ENCODE measurements at regions not wholly inside any gene's neighbourhood (a gene's known extent, or its start where the extent isn't known, plus 50 kb on each side); places are given as distances from the start of the nearest gene placed in this dataset.
"Not testable (repeated sequence)": the region's sequence is repeated elsewhere in the genome, so short reads cannot be mapped to it uniquely, and the experiment has no call there.

- Histone ChIP-seq H3K27ac (ENCODE audit: low read depth in 2 of 2, low read length in 2 of 2) (no peak overlapping the region), H3K27me3 (ENCODE audit: control insufficient read depth in 2 of 2, insufficient read depth in 2 of 2, low read length in 2 of 2) (peaks cover 0 to 3% of the 10 kb centered on the region in 2 donors), H3K4me3 (ENCODE audit: low read length in 2 of 2) (no peak overlapping the region), H3K4me1 (ENCODE audit: control insufficient read depth in 2 of 2, insufficient read depth in 2 of 2, low read length in 2 of 2) (no peaks in the 10 kb centered on the region), H3K9ac (ENCODE audit: low read depth in 1 of 2, low read length in 2 of 2) (no peak overlapping the region), H3K36me3 (ENCODE audit: control insufficient read depth in 2 of 2, insufficient read depth in 2 of 2, low read length in 2 of 2) (no peaks in the 10 kb centered on the region), H3K9me3 (ENCODE audit: control insufficient read depth in 2 of 2, low read length in 2 of 2) (no peaks in the 10 kb centered on the region)
These were observed 851.0 kb downstream of the TMEM121 start for GRCh38 chr14:106377432-106377831.

DNA sequence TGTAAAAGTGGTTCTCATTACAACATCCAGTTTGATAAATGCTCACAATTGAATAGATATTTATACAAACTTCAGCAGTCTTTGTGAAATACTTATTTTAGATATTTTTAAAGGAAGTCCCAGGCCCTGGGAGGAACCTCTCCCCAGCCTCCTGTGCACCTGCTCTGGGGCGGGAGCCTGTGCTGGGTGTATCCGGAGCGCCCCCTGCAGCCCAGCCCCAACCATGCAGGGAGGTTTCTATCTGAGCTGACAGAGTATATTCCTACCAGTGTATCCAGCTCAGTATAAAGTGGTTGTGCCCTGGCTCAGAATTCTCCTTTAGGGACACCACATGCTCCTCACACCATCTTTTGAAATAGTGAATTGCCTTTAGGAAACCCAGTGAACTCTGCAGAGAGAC is 851.8 kb downstream of the TMEM121 start:
- peaks cover 0 to 3% of the 10 kb centered on the region in 2 donors for H3K27me3 ChIP-seq (ENCODE audit: control insufficient read depth in 2 of 2, insufficient read depth in 2 of 2, low read length in 2 of 2)
- H3K36me3 ChIP-seq (ENCODE audit: control insufficient read depth in 2 of 2, insufficient read depth in 2 of 2, low read length in 2 of 2): no peaks in the 10 kb centered on the region
- no peaks in the 10 kb centered on the region for H3K4me1 ChIP-seq (ENCODE audit: control insufficient read depth in 2 of 2, insufficient read depth in 2 of 2, low read length in 2 of 2)
- H3K9me3 ChIP-seq (ENCODE audit: control insufficient read depth in 2 of 2, low read length in 2 of 2): no peaks in the 10 kb centered on the region
- H3K9ac ChIP-seq (ENCODE audit: low read depth in 1 of 2, low read length in 2 of 2): no peak overlapping the region
- no peak overlapping the region for H3K4me3 ChIP-seq (ENCODE audit: low read length in 2 of 2)
- H3K27ac ChIP-seq (ENCODE audit: low read depth in 2 of 2, low read length in 2 of 2): no peak overlapping the region

GRCh38 chr14:106380740-106381139 is 854.4 kb downstream of the TMEM121 start:
- H3K36me3 ChIP-seq (ENCODE audit: control insufficient read depth in 2 of 2, insufficient read depth in 2 of 2, low read length in 2 of 2): no peaks in the 10 kb centered on the region
- no peaks in the 10 kb centered on the region for H3K9me3 ChIP-seq (ENCODE audit: control insufficient read depth in 2 of 2, low read length in 2 of 2)
- no peak overlapping the region for H3K27ac ChIP-seq (ENCODE audit: low read depth in 2 of 2, low read length in 2 of 2)
- no peak overlapping the region for H3K9ac ChIP-seq (ENCODE audit: low read depth in 1 of 2, low read length in 2 of 2)
- H3K4me3 ChIP-seq (ENCODE audit: low read length in 2 of 2): no peak overlapping the region
- H3K4me1 ChIP-seq (ENCODE audit: control insufficient read depth in 2 of 2, insufficient read depth in 2 of 2, low read length in 2 of 2): no peaks in the 10 kb centered on the region
- peaks cover 0 to 3% of the 10 kb centered on the region in 2 donors for H3K27me3 ChIP-seq (ENCODE audit: control insufficient read depth in 2 of 2, insufficient read depth in 2 of 2, low read length in 2 of 2)

- not testable (repeated sequence) for H3K9me3 ChIP-seq (ENCODE audit: control insufficient read depth in 2 of 2, low read length in 2 of 2); H3K27ac ChIP-seq (ENCODE audit: low read depth in 2 of 2, low read length in 2 of 2); H3K9ac ChIP-seq (ENCODE audit: low read depth in 1 of 2, low read length in 2 of 2); H3K4me1 ChIP-seq (ENCODE audit: control insufficient read depth in 2 of 2, insufficient read depth in 2 of 2, low read length in 2 of 2); H3K27me3 ChIP-seq (ENCODE audit: control insufficient read depth in 2 of 2, insufficient read depth in 2 of 2, low read length in 2 of 2); H3K36me3 ChIP-seq (ENCODE audit: control insufficient read depth in 2 of 2, insufficient read depth in 2 of 2, low read length in 2 of 2); H3K4me3 ChIP-seq (ENCODE audit: low read length in 2 of 2)
These were observed 862.8 kb downstream of the TMEM121 start for GRCh38 chr14:106389186-106389585.

- Histone ChIP-seq H3K9me3 (ENCODE audit: control insufficient read depth in 2 of 2, low read length in 2 of 2) (no peaks in the 10 kb centered on the region), H3K27me3 (ENCODE audit: control insufficient read depth in 2 of 2, insufficient read depth in 2 of 2, low read length in 2 of 2) (peaks cover 0 to 4% of the 10 kb centered on the region in 2 donors), H3K9ac (ENCODE audit: low read depth in 1 of 2, low read length in 2 of 2) (no peak overlapping the region), H3K4me1 (ENCODE audit: control insufficient read depth in 2 of 2, insufficient read depth in 2 of 2, low read length in 2 of 2) (no peaks in the 10 kb centered on the region), H3K4me3 (ENCODE audit: low read length in 2 of 2) (no peak overlapping the region), H3K27ac (ENCODE audit: low read depth in 2 of 2, low read length in 2 of 2) (no peak overlapping the region), H3K36me3 (ENCODE audit: control insufficient read depth in 2 of 2, insufficient read depth in 2 of 2, low read length in 2 of 2) (no peaks in the 10 kb centered on the region)
These were observed 864.0 kb downstream of the TMEM121 start for GRCh38 chr14:106390401-106390800.

- Histone ChIP-seq H3K27ac (ENCODE audit: low read depth in 2 of 2, low read length in 2 of 2) (no peak overlapping the region), H3K4me1 (ENCODE audit: control insufficient read depth in 2 of 2, insufficient read depth in 2 of 2, low read length in 2 of 2) (no peaks in the 10 kb centered on the region), H3K36me3 (ENCODE audit: control insufficient read depth in 2 of 2, insufficient read depth in 2 of 2, low read length in 2 of 2) (no peaks in the 10 kb centered on the region), H3K9me3 (ENCODE audit: control insufficient read depth in 2 of 2, low read length in 2 of 2) (no peaks in the 10 kb centered on the region), H3K27me3 (ENCODE audit: control insufficient read depth in 2 of 2, insufficient read depth in 2 of 2, low read length in 2 of 2) (peaks cover 0 to 4% of the 10 kb centered on the region in 2 donors), H3K4me3 (ENCODE audit: low read length in 2 of 2) (no peak overlapping the region), H3K9ac (ENCODE audit: low read depth in 1 of 2, low read length in 2 of 2) (no peak overlapping the region)
These were observed 864.6 kb downstream of the TMEM121 start for GRCh38 chr14:106390947-106391346.

GRCh38 chr14:106393742-106394141 is 867.4 kb downstream of the TMEM121 start:
- Histone ChIP-seq H3K27me3 (ENCODE audit: control insufficient read depth in 2 of 2, insufficient read depth in 2 of 2, low read length in 2 of 2) (peaks cover 0 to 4% of the 10 kb centered on the region in 2 donors), H3K9ac (ENCODE audit: low read depth in 1 of 2, low read length in 2 of 2) (no peak overlapping the region), H3K27ac (ENCODE audit: low read depth in 2 of 2, low read length in 2 of 2) (no peak overlapping the region), H3K36me3 (ENCODE audit: control insufficient read depth in 2 of 2, insufficient read depth in 2 of 2, low read length in 2 of 2) (no peaks in the 10 kb centered on the region), H3K9me3 (ENCODE audit: control insufficient read depth in 2 of 2, low read length in 2 of 2) (no peaks in the 10 kb centered on the region), H3K4me3 (ENCODE audit: low read length in 2 of 2) (no peak overlapping the region), H3K4me1 (ENCODE audit: control insufficient read depth in 2 of 2, insufficient read depth in 2 of 2, low read length in 2 of 2) (no peaks in the 10 kb centered on the region)

DNA sequence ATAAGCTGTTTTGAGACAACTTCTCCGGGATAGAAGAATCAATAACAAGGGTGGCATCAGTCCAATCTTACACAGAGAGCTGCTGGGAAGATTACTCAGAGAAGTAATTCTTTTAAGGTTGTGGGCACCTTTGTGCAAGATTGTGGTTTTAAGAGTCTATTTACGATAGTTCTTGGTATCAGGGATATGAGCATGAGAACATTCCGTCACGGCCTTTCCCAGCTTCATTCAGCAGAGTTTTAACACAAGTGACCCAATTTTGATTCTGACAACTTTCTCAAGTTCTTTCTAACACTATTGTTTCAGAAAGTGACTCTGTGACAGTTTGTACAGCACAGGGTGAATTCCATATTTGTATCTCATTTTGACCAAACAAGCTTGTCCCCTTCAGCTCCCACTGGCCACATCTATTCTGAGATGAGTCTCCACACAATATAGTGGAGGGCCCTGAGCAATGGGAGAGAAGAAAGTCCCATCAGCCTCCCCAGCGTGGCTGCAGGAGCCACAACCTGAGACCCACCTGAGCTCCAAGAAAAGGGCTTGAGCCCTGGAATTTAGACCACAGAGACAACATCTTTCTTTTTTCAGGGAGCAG is 869.2 kb downstream of the TMEM121 start:
- Histone ChIP-seq H3K27ac (ENCODE audit: low read depth in 2 of 2, low read length in 2 of 2) (no peak overlapping the region), H3K9ac (ENCODE audit: low read depth in 1 of 2, low read length in 2 of 2) (no peak overlapping the region), H3K4me1 (ENCODE audit: control insufficient read depth in 2 of 2, insufficient read depth in 2 of 2, low read length in 2 of 2) (no peaks in the 10 kb centered on the region), H3K27me3 (ENCODE audit: control insufficient read depth in 2 of 2, insufficient read depth in 2 of 2, low read length in 2 of 2) (peaks cover 0 to 4% of the 10 kb centered on the region in 2 donors), H3K9me3 (ENCODE audit: control insufficient read depth in 2 of 2, low read length in 2 of 2) (no peaks in the 10 kb centered on the region), H3K36me3 (ENCODE audit: control insufficient read depth in 2 of 2, insufficient read depth in 2 of 2, low read length in 2 of 2) (no peaks in the 10 kb centered on the region), H3K4me3 (ENCODE audit: low read length in 2 of 2) (no peak overlapping the region)

- H3K4me1 ChIP-seq (ENCODE audit: control insufficient read depth in 2 of 2, insufficient read depth in 2 of 2, low read length in 2 of 2): no peaks in the 10 kb centered on the region
- no peak overlapping the region for H3K9ac ChIP-seq (ENCODE audit: low read depth in 1 of 2, low read length in 2 of 2)
- no peak overlapping the region for H3K4me3 ChIP-seq (ENCODE audit: low read length in 2 of 2)
- no peaks in the 10 kb centered on the region for H3K9me3 ChIP-seq (ENCODE audit: control insufficient read depth in 2 of 2, low read length in 2 of 2)
- H3K27ac ChIP-seq (ENCODE audit: low read depth in 2 of 2, low read length in 2 of 2): no peak overlapping the region
- no peaks in the 10 kb centered on the region for H3K27me3 ChIP-seq (ENCODE audit: control insufficient read depth in 2 of 2, insufficient read depth in 2 of 2, low read length in 2 of 2)
- H3K36me3 ChIP-seq (ENCODE audit: control insufficient read depth in 2 of 2, insufficient read depth in 2 of 2, low read length in 2 of 2): no peaks in the 10 kb centered on the region
These were observed 870.6 kb downstream of the TMEM121 start for GRCh38 chr14:106396999-106397398.

GRCh38 chr14:106398931-106399331 is 872.5 kb downstream of the TMEM121 start:
- not testable (repeated sequence) for H3K4me1 ChIP-seq (ENCODE audit: control insufficient read depth in 2 of 2, insufficient read depth in 2 of 2, low read length in 2 of 2); H3K9me3 ChIP-seq (ENCODE audit: control insufficient read depth in 2 of 2, low read length in 2 of 2); H3K27ac ChIP-seq (ENCODE audit: low read depth in 2 of 2, low read length in 2 of 2); H3K27me3 ChIP-seq (ENCODE audit: control insufficient read depth in 2 of 2, insufficient read depth in 2 of 2, low read length in 2 of 2); H3K9ac ChIP-seq (ENCODE audit: low read depth in 1 of 2, low read length in 2 of 2); H3K4me3 ChIP-seq (ENCODE audit: low read length in 2 of 2); H3K36me3 ChIP-seq (ENCODE audit: control insufficient read depth in 2 of 2, insufficient read depth in 2 of 2, low read length in 2 of 2)

DNA sequence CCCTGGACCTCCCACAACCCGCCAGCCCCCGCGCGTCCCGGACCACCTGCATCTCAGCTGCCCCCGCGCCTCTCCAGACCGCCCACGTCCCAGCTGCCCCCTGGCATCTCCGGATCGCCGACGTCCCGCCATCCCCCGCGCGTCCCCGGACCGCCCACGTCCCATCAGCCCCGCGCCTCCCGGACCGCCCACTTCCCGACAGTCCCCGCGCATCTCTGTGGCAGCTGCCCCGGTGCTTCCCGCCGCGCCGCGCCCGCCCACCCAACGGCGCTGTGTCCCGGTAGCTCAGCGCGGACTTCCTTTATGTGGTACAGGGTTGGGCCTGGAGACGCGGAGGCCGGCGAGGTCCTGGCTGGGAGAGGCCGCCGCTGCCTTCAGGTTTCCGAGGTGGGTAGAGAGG is 874.9 kb downstream of the TMEM121 start:
- not testable (repeated sequence) for H3K36me3 ChIP-seq (ENCODE audit: control insufficient read depth in 2 of 2, insufficient read depth in 2 of 2, low read length in 2 of 2); H3K27ac ChIP-seq (ENCODE audit: low read depth in 2 of 2, low read length in 2 of 2)

More for the DNA sequence above, 874.9 kb downstream of the TMEM121 start:
- H3K27me3 ChIP-seq (ENCODE audit: control insufficient read depth in 2 of 2, insufficient read depth in 2 of 2, low read length in 2 of 2); H3K9ac ChIP-seq (ENCODE audit: low read depth in 1 of 2, low read length in 2 of 2); H3K4me3 ChIP-seq (ENCODE audit: low read length in 2 of 2); H3K9me3 ChIP-seq (ENCODE audit: control insufficient read depth in 2 of 2, low read length in 2 of 2); H3K4me1 ChIP-seq (ENCODE audit: control insufficient read depth in 2 of 2, insufficient read depth in 2 of 2, low read length in 2 of 2): not testable (repeated sequence)
